ENCODE measurements at regions not wholly inside any gene's neighbourhood (a gene's known extent, or its start where the extent isn't known, plus 50 kb on each side); places are given as distances from the start of the nearest gene placed in this dataset.

- TF ChIP-seq CTCF (IDR thresholded peaks at IDR 0.05; ENCODE audit: low read depth, low read length, missing control alignments), result no peak
- H3K4me3 ChIP-seq (ENCODE audit: low read depth, low read length), result no peak overlapping the region
- in situ Hi-C loops (cut with HindIII; ENCODE audit: low sequenced_read_pairs), result no loop called here
- no peak for DNase-seq (ENCODE audit: low read depth)
Observed at GRCh38 chr4:44086753-44087152, 361.9 kb downstream of the KCTD8 start.

- no peak for DNase-seq (ENCODE audit: low read depth)
- in situ Hi-C loops (cut with HindIII; ENCODE audit: low sequenced_read_pairs), result no loop called here
- no peak for TF ChIP-seq CTCF (IDR thresholded peaks at IDR 0.05; ENCODE audit: low read depth, low read length, missing control alignments)
- no peak overlapping the region for H3K4me3 ChIP-seq (ENCODE audit: low read depth, low read length)
Observed at GRCh38 chr4:44093390-44093789, 355.2 kb downstream of the KCTD8 start.

GRCh38 chr4:44098973-44099372 is 349.6 kb downstream of the KCTD8 start:
- no peak overlapping the region for H3K4me3 ChIP-seq (ENCODE audit: low read depth, low read length)
- no peak for DNase-seq (ENCODE audit: low read depth)
- TF ChIP-seq CTCF (IDR thresholded peaks at IDR 0.05; ENCODE audit: low read depth, low read length, missing control alignments), result no peak
- in situ Hi-C loops (cut with HindIII; ENCODE audit: low sequenced_read_pairs), result no loop called here

GRCh38 chr4:44100456-44100855 is 348.2 kb downstream of the KCTD8 start:
- in situ Hi-C loops (cut with HindIII; ENCODE audit: low sequenced_read_pairs), result no loop called here
- no peak overlapping the region for H3K4me3 ChIP-seq (ENCODE audit: low read depth, low read length)
- TF ChIP-seq CTCF (IDR thresholded peaks at IDR 0.05; ENCODE audit: low read depth, low read length, missing control alignments), result no peak
- no peak for DNase-seq (ENCODE audit: low read depth)

- DNase-seq (ENCODE audit: low read depth), result no peak
- H3K4me3 ChIP-seq (ENCODE audit: low read depth, low read length), result no peak overlapping the region
- in situ Hi-C loops (cut with HindIII; ENCODE audit: low sequenced_read_pairs), result no loop called here
- no peak for TF ChIP-seq CTCF (IDR thresholded peaks at IDR 0.05; ENCODE audit: low read depth, low read length, missing control alignments)
Observed at GRCh38 chr4:44118971-44119680, 329.5 kb downstream of the KCTD8 start.

- DNase-seq (ENCODE audit: low read depth), result no peak
- in situ Hi-C loops (cut with HindIII; ENCODE audit: low sequenced_read_pairs), result no loop called here
- H3K4me3 ChIP-seq (ENCODE audit: low read depth, low read length), result no peak overlapping the region
- no peak for TF ChIP-seq CTCF (IDR thresholded peaks at IDR 0.05; ENCODE audit: low read depth, low read length, missing control alignments)
Observed at GRCh38 chr4:44120646-44121045, 328.0 kb downstream of the KCTD8 start.
